RWPE2 (cell line): ENCODE measurements at regions not wholly inside any gene's neighbourhood (a gene's known extent, or its start where the extent isn't known, plus 50 kb on each side); places are given as distances from the start of the nearest gene placed in this dataset.

Experiments used
- ATAC-seq: fragments of 200-7000 bp; cut with Tn5 transposase; 3 replicates; pipeline ENCODE4 v1.9.1; 2021; ENCODE audit warnings: low read depth
- DNase-seq: peaks from one replicate; pipeline ENCODE4 v3.0.0-alpha.2; 2020; ENCODE audit warnings: low spot score
- H3K27ac ChIP-seq: fragments of 450-650 bp; 2 replicates; pipeline ENCODE4 v1.5.1; 2017; ENCODE audit warnings: mild to moderate bottlenecking; ENCODE audit not compliant: poor library complexity, severe bottlenecking
- H3K27me3 ChIP-seq: fragments of 250-450 bp; sonication (Bioruptor Pico); 2 replicates; pipeline ENCODE4 v1.5.1; 2021; ENCODE audit warnings: mild to moderate bottlenecking, moderate library complexity; ENCODE audit not compliant: insufficient read depth, poor library complexity, severe bottlenecking
- H3K36me3 ChIP-seq: fragments of 250-450 bp; sonication (Bioruptor Pico); 2 replicates; pipeline ENCODE4 v1.5.1; 2020; ENCODE audit warnings: low read depth, mild to moderate bottlenecking, moderate library complexity
- H3K4me1 ChIP-seq: fragments of 250-450 bp; sonication (Bioruptor Pico); 2 replicates; pipeline ENCODE4 v1.5.1; 2021; ENCODE audit warnings: mild to moderate bottlenecking, moderate library complexity; ENCODE audit not compliant: insufficient read depth, poor library complexity, severe bottlenecking
- H3K4me3 ChIP-seq: fragments of 250-450 bp; sonication (Bioruptor Pico); 2 replicates; pipeline ENCODE4 v1.5.1; 2021; ENCODE audit warnings: mild to moderate bottlenecking, moderate library complexity; ENCODE audit not compliant: severe bottlenecking
- H3K9me3 ChIP-seq: fragments of 250-450 bp; sonication (Bioruptor Pico); 2 replicates; pipeline ENCODE4 v1.5.1; 2021; ENCODE audit warnings: mild to moderate bottlenecking, moderate library complexity; ENCODE audit not compliant: severe bottlenecking
- TF ChIP-seq, protein P1 (sequence below): fragments of 450-650 bp; IDR thresholded peaks from one replicate; pipeline ENCODE4 v1.5.1; 2017; ENCODE audit warnings: mild to moderate bottlenecking, moderate library complexity; ENCODE audit not compliant: poor library complexity, severe bottlenecking

DNA sequence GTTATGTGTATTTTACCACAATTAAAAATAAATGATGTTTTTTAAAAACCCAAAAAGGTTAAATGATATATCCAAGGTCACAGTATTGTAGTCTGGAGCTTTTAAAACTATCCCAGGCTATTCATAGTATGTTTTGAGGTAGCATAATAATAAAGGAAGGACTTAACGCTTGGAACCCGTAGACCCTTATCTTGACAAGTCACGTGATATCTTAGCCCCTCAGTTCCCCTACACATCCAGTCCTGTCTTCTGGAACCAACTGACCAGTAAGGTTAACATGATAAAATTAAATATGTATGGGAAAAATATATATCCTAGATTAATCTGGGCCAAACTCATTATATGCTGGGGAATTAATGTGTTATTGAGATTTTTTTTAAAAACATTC lies 142.2 kb downstream of the RXFP2 start:
- TF ChIP-seq, protein P1, sequence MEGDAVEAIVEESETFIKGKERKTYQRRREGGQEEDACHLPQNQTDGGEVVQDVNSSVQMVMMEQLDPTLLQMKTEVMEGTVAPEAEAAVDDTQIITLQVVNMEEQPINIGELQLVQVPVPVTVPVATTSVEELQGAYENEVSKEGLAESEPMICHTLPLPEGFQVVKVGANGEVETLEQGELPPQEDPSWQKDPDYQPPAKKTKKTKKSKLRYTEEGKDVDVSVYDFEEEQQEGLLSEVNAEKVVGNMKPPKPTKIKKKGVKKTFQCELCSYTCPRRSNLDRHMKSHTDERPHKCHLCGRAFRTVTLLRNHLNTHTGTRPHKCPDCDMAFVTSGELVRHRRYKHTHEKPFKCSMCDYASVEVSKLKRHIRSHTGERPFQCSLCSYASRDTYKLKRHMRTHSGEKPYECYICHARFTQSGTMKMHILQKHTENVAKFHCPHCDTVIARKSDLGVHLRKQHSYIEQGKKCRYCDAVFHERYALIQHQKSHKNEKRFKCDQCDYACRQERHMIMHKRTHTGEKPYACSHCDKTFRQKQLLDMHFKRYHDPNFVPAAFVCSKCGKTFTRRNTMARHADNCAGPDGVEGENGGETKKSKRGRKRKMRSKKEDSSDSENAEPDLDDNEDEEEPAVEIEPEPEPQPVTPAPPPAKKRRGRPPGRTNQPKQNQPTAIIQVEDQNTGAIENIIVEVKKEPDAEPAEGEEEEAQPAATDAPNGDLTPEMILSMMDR, result no peak
- DNase-seq (no peak), ATAC-seq (no peak)
- Histone ChIP-seq H3K36me3 (no peaks in the 10 kb centered on the region), H3K27me3 (no peaks in the 10 kb centered on the region), H3K4me1 (no peaks in the 10 kb centered on the region), H3K4me3 (no peak overlapping the region), H3K9me3 (no peaks in the 10 kb centered on the region), H3K27ac (no peak overlapping the region)

DNA sequence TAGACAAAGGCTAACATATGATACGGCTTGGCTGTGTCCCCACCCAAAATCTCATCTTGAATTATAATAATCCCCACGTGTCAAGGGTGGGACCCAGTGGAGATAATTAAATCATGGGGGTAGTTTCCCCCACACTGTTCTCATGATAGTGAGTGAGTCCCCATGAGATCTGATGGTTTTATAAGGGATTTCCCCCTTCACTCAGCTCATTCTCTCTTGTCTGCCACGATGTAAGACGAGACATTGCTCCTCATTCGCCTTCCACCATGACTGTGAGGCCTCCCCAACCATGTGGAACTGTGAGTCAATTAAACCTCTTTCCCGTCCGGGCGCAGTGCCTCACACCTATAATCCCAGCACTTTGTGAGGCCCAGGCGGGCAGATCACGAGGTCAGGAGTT lies 143.5 kb downstream of the RXFP2 start:
- Histone ChIP-seq H3K27ac (no peak overlapping the region), H3K9me3 (no peaks in the 10 kb centered on the region), H3K4me3 (no peak overlapping the region), H3K4me1 (no peaks in the 10 kb centered on the region), H3K27me3 (no peaks in the 10 kb centered on the region), H3K36me3 (no peaks in the 10 kb centered on the region)
- ATAC-seq (no peak), DNase-seq (no peak)
- TF ChIP-seq, protein P1, result no peak

DNA sequence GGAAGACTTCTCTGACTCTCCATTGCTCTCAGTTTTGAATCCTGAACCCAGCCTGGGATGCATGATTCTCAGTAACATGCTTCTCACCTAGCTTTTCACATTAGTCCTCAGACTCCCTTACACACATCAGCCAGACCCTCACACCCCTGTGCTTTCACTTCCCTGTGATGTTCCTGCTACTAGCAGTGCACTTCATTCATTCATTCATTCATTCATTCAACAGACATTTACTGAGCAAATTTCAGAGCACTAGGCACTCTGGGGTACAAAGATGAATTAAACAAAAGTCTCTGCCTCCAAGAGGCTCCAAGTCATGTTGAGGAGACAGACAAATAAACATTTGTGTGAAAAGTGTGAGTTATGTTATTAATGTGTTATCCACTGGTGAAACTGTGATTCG lies 145.2 kb downstream of the RXFP2 start:
- TF ChIP-seq, protein P1, result no peak
- ATAC-seq, result no peak
- DNase-seq, result no peak
- H3K27ac ChIP-seq, result no peak overlapping the region
- H3K9me3 ChIP-seq, result no peaks in the 10 kb centered on the region
- H3K27me3 ChIP-seq, result no peaks in the 10 kb centered on the region
- no peak overlapping the region for H3K4me3 ChIP-seq
- no peaks in the 10 kb centered on the region for H3K36me3 ChIP-seq
- H3K4me1 ChIP-seq, result no peaks in the 10 kb centered on the region

DNA sequence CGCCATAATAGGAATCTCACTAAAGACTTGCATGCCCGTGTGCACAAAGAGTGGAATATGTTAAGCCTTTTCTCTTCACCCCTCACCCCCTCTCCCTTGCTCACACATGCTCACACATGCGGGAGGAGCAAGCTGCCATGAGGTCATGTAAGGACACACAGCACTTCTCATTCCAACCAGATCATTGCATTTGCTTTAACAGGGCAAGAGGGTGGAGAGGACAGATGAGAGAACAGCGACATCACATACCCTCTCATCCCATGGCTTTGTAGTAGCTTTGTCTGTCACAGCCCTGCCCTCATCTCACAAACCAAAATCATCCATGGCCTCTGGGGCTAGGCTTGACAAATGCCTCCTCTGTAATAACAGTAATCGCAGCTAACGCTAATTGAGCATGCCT lies 145.6 kb upstream of the FRY start:
- DNase-seq (no peak), ATAC-seq (no peak)
- TF ChIP-seq, protein P1, result no peak
- H3K27me3 ChIP-seq, result no peaks in the 10 kb centered on the region
- H3K36me3 ChIP-seq, result no peaks in the 10 kb centered on the region
- no peak overlapping the region for H3K27ac ChIP-seq
- H3K9me3 ChIP-seq, result no peaks in the 10 kb centered on the region
- H3K4me1 ChIP-seq, result no peaks in the 10 kb centered on the region
- no peak overlapping the region for H3K4me3 ChIP-seq

DNA sequence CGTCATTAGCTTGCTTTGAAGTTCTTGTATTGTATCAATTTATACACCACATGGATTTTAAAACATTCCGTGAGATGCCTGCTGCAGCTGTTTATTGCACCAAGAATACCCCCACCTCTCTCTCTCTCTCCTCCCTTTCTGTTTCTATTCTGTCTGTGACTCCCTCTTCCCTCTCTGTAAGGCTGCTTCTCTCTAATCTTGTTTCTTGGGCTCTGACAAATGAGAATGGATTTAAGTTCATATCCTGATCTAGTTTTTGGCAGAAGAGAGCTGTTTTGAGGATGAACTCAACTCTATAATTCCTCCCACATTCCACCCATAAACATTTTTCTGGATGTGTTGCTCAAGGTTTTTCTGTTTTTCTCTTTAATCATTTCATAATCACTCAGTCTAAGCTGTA lies 144.3 kb upstream of the FRY start:
- DNase-seq (no peak), ATAC-seq (no peak)
- Histone ChIP-seq H3K27ac (no peak overlapping the region), H3K27me3 (no peaks in the 10 kb centered on the region), H3K9me3 (no peaks in the 10 kb centered on the region), H3K4me3 (no peak overlapping the region), H3K4me1 (no peaks in the 10 kb centered on the region), H3K36me3 (no peaks in the 10 kb centered on the region)
- TF ChIP-seq, protein P1, result no peak
